ENCODE measurements at regions not wholly inside any gene's neighbourhood (a gene's known extent, or its start where the extent isn't known, plus 50 kb on each side); places are given as distances from the start of the nearest gene placed in this dataset.

GRCh38 chr4:180430283-180430682 lies 1812.9 kb upstream of the TENM3 start:
- no peak overlapping the region for H3K27ac Mint-ChIP-seq (ENCODE audit: unreplicated experiment)
- no peak for DNase-seq (ENCODE audit: extremely low spot score, unreplicated experiment)
- TF ChIP-seq CTCF (IDR thresholded peaks at IDR 0.05): no peak
- H3K27me3 Mint-ChIP-seq (ENCODE audit: unreplicated experiment): peaks cover 2% of the 10 kb centered on the region
- H3K4me1 Mint-ChIP-seq (ENCODE audit: unreplicated experiment): no peaks in the 10 kb centered on the region
- H3K9me3 Mint-ChIP-seq (ENCODE audit: unreplicated experiment): no peaks in the 10 kb centered on the region
- no peak overlapping the region for H3K4me3 Mint-ChIP-seq (ENCODE audit: unreplicated experiment)
- no peaks in the 10 kb centered on the region for H3K36me3 Mint-ChIP-seq (ENCODE audit: unreplicated experiment)

GRCh38 chr4:180434131-180434895 lies 1808.9 kb upstream of the TENM3 start:
- H3K27ac Mint-ChIP-seq (ENCODE audit: unreplicated experiment): no peak overlapping the region
- no peak for TF ChIP-seq CTCF (IDR thresholded peaks at IDR 0.05)
- H3K4me3 Mint-ChIP-seq (ENCODE audit: unreplicated experiment): no peak overlapping the region

DNA sequence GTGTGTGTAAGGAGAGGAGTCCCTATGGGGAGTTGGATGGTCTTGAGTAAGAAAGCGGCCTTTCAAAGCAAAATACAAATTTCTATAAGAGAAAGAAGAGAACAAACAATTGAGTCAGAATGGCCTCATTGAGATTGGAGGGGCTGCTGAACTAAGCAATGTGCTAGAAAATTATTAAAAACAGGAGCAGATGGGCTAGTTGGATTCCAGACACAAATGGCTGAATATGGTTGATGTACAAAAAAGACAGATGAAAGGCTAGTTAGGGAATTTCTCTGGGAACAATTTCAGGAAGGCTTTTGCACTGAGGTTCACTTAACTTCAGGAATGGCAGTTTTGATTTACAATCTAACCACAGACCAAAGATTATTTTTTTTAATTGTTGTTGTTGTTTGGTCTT lies 1806.8 kb upstream of the TENM3 start:
- Mint-ChIP-seq H3K36me3 (ENCODE audit: unreplicated experiment) (no peaks in the 10 kb centered on the region), H3K27me3 (ENCODE audit: unreplicated experiment) (no peaks in the 10 kb centered on the region), H3K4me3 (ENCODE audit: unreplicated experiment) (no peak overlapping the region), H3K9me3 (ENCODE audit: unreplicated experiment) (no peaks in the 10 kb centered on the region), H3K4me1 (ENCODE audit: unreplicated experiment) (no peaks in the 10 kb centered on the region), H3K27ac (ENCODE audit: unreplicated experiment) (no peak overlapping the region)
- TF ChIP-seq CTCF (IDR thresholded peaks at IDR 0.05): no peak
- DNase-seq (ENCODE audit: extremely low spot score, unreplicated experiment): no peak

More at GRCh38 chr4:180434131-180434895, 1808.9 kb upstream of the TENM3 start:
- H3K27me3 Mint-ChIP-seq (ENCODE audit: unreplicated experiment): no peaks in the 10 kb centered on the region
- no peaks in the 10 kb centered on the region for H3K9me3 Mint-ChIP-seq (ENCODE audit: unreplicated experiment)
- no peak for DNase-seq (ENCODE audit: extremely low spot score, unreplicated experiment)
- H3K36me3 Mint-ChIP-seq (ENCODE audit: unreplicated experiment): no peaks in the 10 kb centered on the region
- no peaks in the 10 kb centered on the region for H3K4me1 Mint-ChIP-seq (ENCODE audit: unreplicated experiment)

GRCh38 chr4:180437601-180438000 lies 1805.6 kb upstream of the TENM3 start:
- no peak for TF ChIP-seq CTCF (IDR thresholded peaks at IDR 0.05)
- DNase-seq (ENCODE audit: extremely low spot score, unreplicated experiment): no peak
- H3K4me1 Mint-ChIP-seq (ENCODE audit: unreplicated experiment): no peaks in the 10 kb centered on the region
- H3K4me3 Mint-ChIP-seq (ENCODE audit: unreplicated experiment): no peak overlapping the region
- H3K27ac Mint-ChIP-seq (ENCODE audit: unreplicated experiment): no peak overlapping the region
- no peaks in the 10 kb centered on the region for H3K27me3 Mint-ChIP-seq (ENCODE audit: unreplicated experiment)
- H3K9me3 Mint-ChIP-seq (ENCODE audit: unreplicated experiment): no peaks in the 10 kb centered on the region
- no peaks in the 10 kb centered on the region for H3K36me3 Mint-ChIP-seq (ENCODE audit: unreplicated experiment)

- H3K27ac Mint-ChIP-seq (ENCODE audit: unreplicated experiment): no peak overlapping the region
- H3K27me3 Mint-ChIP-seq (ENCODE audit: unreplicated experiment): no peaks in the 10 kb centered on the region
- H3K36me3 Mint-ChIP-seq (ENCODE audit: unreplicated experiment): no peaks in the 10 kb centered on the region
- H3K4me1 Mint-ChIP-seq (ENCODE audit: unreplicated experiment): no peaks in the 10 kb centered on the region
- no peak for DNase-seq (ENCODE audit: extremely low spot score, unreplicated experiment)
- H3K4me3 Mint-ChIP-seq (ENCODE audit: unreplicated experiment): no peak overlapping the region
- no peaks in the 10 kb centered on the region for H3K9me3 Mint-ChIP-seq (ENCODE audit: unreplicated experiment)
- TF ChIP-seq CTCF (IDR thresholded peaks at IDR 0.05): no peak
Measured at GRCh38 chr4:180448306-180448705, 1794.9 kb upstream of the TENM3 start.

Measured in osteocyte (in vitro differentiated cells).